HEK293 (cell line): ENCODE measurements at regions not wholly inside any gene's neighbourhood (a gene's known extent, or its start where the extent isn't known, plus 50 kb on each side); places are given as distances from the start of the nearest gene placed in this dataset.

ENCODE experiments used
- CTCF ChIA-PET: fragments of 350-600 bp; formaldehyde crosslinking; extraction: SDS; loops from one replicate; lab custom pipeline; 2021; ENCODE audit warnings: antibody characterized with exemption; lab: Yijun Ruan, JAX
- POLR2A ChIA-PET: fragments of 300-600 bp; formaldehyde crosslinking; extraction: SDS; loops from one replicate; lab custom pipeline; 2020; ENCODE audit warnings: antibody characterized with exemption, inconsistent platforms; lab: Yijun Ruan, JAX
- H3K27ac ChIP-seq: fragments of 200-500 bp; sonication (Bioruptor generic); 2 replicates; pipeline ENCODE4 v1.5.1; 2014; ENCODE audit warnings: low read depth, low read length, control low read depth, inconsistent platforms; ENCODE audit errors: extremely low read depth
- H3K36me3 ChIP-seq, 2 experiments: fragments of 200-500 bp in 1 of 2; sonication (Bioruptor generic) in 1 of 2; 1 replicate in 1 of 2; 2 replicates in 1 of 2; pipeline ENCODE4 v1.5.1; 2014 to 2017; ENCODE audit warnings: inconsistent platforms in 2 of 2, low read length in 2 of 2; ENCODE audit not compliant: control insufficient read depth in 2 of 2, insufficient read depth in 1 of 2
- H3K4me1 ChIP-seq: fragments of 200-500 bp; sonication (Bioruptor generic); 2 replicates; pipeline ENCODE4 v1.5.1; 2014; ENCODE audit warnings: mild to moderate bottlenecking, low read length, inconsistent platforms; ENCODE audit not compliant: control insufficient read depth, insufficient read depth
- H3K4me3 ChIP-seq: 2 replicates; pipeline ENCODE4 v1.5.1; 2011; ENCODE audit warnings: low read depth, mild to moderate bottlenecking, control low read depth, low read length, moderate library complexity
- H3K9me3 ChIP-seq: fragments of 200-500 bp; sonication (Bioruptor generic); 2 replicates; pipeline ENCODE4 v1.5.1; 2014; ENCODE audit warnings: low read depth, low read length, inconsistent platforms; ENCODE audit not compliant: control insufficient read depth, insufficient read depth
- EGR2 ChIP-seq: fragments of 450-650 bp; formaldehyde crosslinking; IDR thresholded peaks from 2 replicates; pipeline ENCODE4 v1.5.1; 2016; ENCODE audit warnings: low read depth, missing biosample characterization, missing genetic modification characterization
- FEZF1 ChIP-seq: fragments of 450-650 bp; formaldehyde crosslinking; IDR thresholded peaks from 2 replicates; pipeline ENCODE4 v1.5.1; 2016; ENCODE audit warnings: missing biosample characterization, missing genetic modification characterization
- GLIS1 ChIP-seq: fragments of 450-650 bp; formaldehyde crosslinking; IDR thresholded peaks from 2 replicates; pipeline ENCODE4 v1.5.1; 2016; ENCODE audit warnings: missing biosample characterization, missing genetic modification characterization
- HIC1 ChIP-seq: fragments of 450-650 bp; formaldehyde crosslinking; IDR thresholded peaks from 2 replicates; pipeline ENCODE4 v1.5.1; 2016; ENCODE audit warnings: missing biosample characterization, missing genetic modification characterization
- KLF9 ChIP-seq: fragments of 450-650 bp; formaldehyde crosslinking; IDR thresholded peaks from 2 replicates; pipeline ENCODE4 v1.5.1; 2016; ENCODE audit warnings: missing biosample characterization, missing genetic modification characterization, low read depth
- OSR2 ChIP-seq: fragments of 450-650 bp; formaldehyde crosslinking; IDR thresholded peaks from 2 replicates; pipeline ENCODE4 v1.5.1; 2016; ENCODE audit warnings: missing biosample characterization, missing genetic modification characterization
- YY1 ChIP-seq: fragments of 450-650 bp; formaldehyde crosslinking; IDR thresholded peaks from 2 replicates; pipeline ENCODE4 v1.5.1; 2018; ENCODE audit warnings: missing biosample characterization, missing genetic modification characterization
- ZBTB20 ChIP-seq: fragments of 450-650 bp; formaldehyde crosslinking; IDR thresholded peaks from 2 replicates; pipeline ENCODE4 v1.5.1; 2016; ENCODE audit warnings: missing biosample characterization, missing genetic modification characterization
- ZBTB26 ChIP-seq: fragments of 450-650 bp; formaldehyde crosslinking; optimal IDR thresholded peaks from 2 replicates; pipeline ENCODE3; 2016; ENCODE audit warnings: missing biosample characterization, mild to moderate bottlenecking, missing genetic modification characterization
- ZBTB8A ChIP-seq: fragments of 450-650 bp; formaldehyde crosslinking; IDR thresholded peaks from 2 replicates; pipeline ENCODE4 v1.5.1; 2016; ENCODE audit warnings: missing biosample characterization, missing genetic modification characterization
- ZFHX2 ChIP-seq: fragments of 450-650 bp; formaldehyde crosslinking; conservative IDR thresholded peaks from 2 replicates; pipeline ENCODE4 v1.5.1; 2016; ENCODE audit warnings: missing biosample characterization, missing genetic modification characterization
- ZIC2 ChIP-seq: fragments of 450-650 bp; formaldehyde crosslinking; IDR thresholded peaks from 2 replicates; pipeline ENCODE4 v1.5.1; 2016; ENCODE audit warnings: missing biosample characterization, missing genetic modification characterization
- ZNF132 ChIP-seq: fragments of 450-650 bp; formaldehyde crosslinking; IDR thresholded peaks from 2 replicates; pipeline ENCODE4 v1.5.1; 2017; ENCODE audit warnings: missing biosample characterization, missing genetic modification characterization, borderline replicate concordance
- ZNF335 ChIP-seq: fragments of 450-650 bp; formaldehyde crosslinking; conservative IDR thresholded peaks from 2 replicates; pipeline ENCODE4 v1.5.1; 2016; ENCODE audit warnings: missing biosample characterization, missing genetic modification characterization
- ZNF449 ChIP-seq: fragments of 450-650 bp; formaldehyde crosslinking; IDR thresholded peaks from 2 replicates; pipeline ENCODE4 v1.5.1; 2017; ENCODE audit warnings: missing biosample characterization, mild to moderate bottlenecking, missing genetic modification characterization, moderate library complexity
- ZNF518A ChIP-seq: fragments of 450-650 bp; formaldehyde crosslinking; conservative IDR thresholded peaks from 2 replicates; pipeline ENCODE4 v1.5.1; 2016; ENCODE audit warnings: low read depth, missing biosample characterization, missing genetic modification characterization
- ZNF600 ChIP-seq: fragments of 450-650 bp; formaldehyde crosslinking; IDR thresholded peaks from 2 replicates; pipeline ENCODE4 v1.5.1; 2016; ENCODE audit warnings: missing biosample characterization, missing genetic modification characterization

DNA sequence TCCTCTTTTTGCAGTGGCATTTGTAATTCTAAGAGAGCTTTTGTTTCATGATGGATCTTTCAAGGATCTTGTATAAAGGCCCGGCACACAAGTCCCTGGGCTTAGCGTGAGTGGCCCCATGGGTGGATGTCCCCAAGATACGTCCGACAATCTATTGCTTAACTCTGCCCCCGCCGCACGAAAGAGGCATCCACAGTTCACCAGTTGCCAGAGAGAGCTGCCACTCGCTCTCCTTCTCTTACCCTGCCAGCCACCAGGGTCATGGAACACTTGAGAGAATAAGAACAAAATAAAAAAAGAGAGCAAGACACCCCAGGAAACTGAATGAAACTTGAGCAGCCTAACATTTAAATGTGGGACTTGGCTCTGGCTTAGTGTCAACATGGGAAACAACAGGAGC is 92.3 kb downstream of the CTAGE1 start (continued):
- TF ChIP-seq ZNF518A = no peak

- TF ChIP-seq ZNF449 (tag by site-specific recombination) (peak; percentile 94), HIC1 (no peak), ZNF335 (tag by site-specific recombination) (peak; percentile 49), ZNF132 (tag by site-specific recombination) (no peak), YY1 (no peak), ZBTB20 (tag by site-specific recombination) (0 out of 2 replicates have a peak, but pooled peaks have one; percentile 14), ZBTB26 (peak; percentile 50), KLF9 (0 out of 2 replicates have a peak, but pooled peaks have one; percentile 26), ZIC2 (tag by site-specific recombination) (peak; percentile 97), FEZF1 (peak; percentile 31; the same call in 1 of the 2 replicates), ZNF600 (tag by site-specific recombination) (no peak), EGR2 (tag by site-specific recombination) (0 out of 2 replicates have a peak, but pooled peaks have one; percentile 7), GLIS1 (0 out of 2 replicates have a peak, but pooled peaks have one; percentile 41), OSR2 (tag by site-specific recombination) (peak; percentile 21; the same call in 1 of the 2 replicates), ZFHX2 (tag by site-specific recombination) (peak; percentile 73), ZBTB8A (tag by site-specific recombination) (peak; percentile 86)
- Histone ChIP-seq H3K4me3 (no peak overlapping the region), H3K9me3 (no peaks in the 10 kb centered on the region), H3K27ac (peak overlapping the region; percentile 9; the same call in 1 of the 2 replicates), H3K4me1 (peaks cover 6% of the 10 kb centered on the region; the same call in 1 of the 2 replicates), H3K36me3 (no peaks in the 10 kb centered on the region)
- CTCF ChIA-PET = interaction anchor here (0.5 to 0.6 kb wide), 2 partner anchors 50 to 217 kb away, joined by 3 read pairs; no protein-coding TSS in a partner anchor
- POLR2A ChIA-PET = no interaction called here
Measured at GRCh38 chr18:22324191-22325131, 93.3 kb downstream of the CTAGE1 start.
